SK-N-SH (cell line): ENCODE measurements at regions not wholly inside any gene's neighbourhood (a gene's known extent, or its start where the extent isn't known, plus 50 kb on each side); places are given as distances from the start of the nearest gene placed in this dataset.

Experiments
- CTCF ChIA-PET: fragments of 300-600, 350-600 bp; formaldehyde crosslinking; extraction: SDS; loops from one replicate; lab custom pipeline; 2021; lab: Yijun Ruan, JAX
- POLR2A ChIA-PET: fragments of 350-600 bp; sonication (Branson Sonifier 250); formaldehyde crosslinking; extraction: SDS; loops from one replicate; lab custom pipeline; 2020; ENCODE audit warnings: antibody characterized with exemption, inconsistent platforms; lab: Yijun Ruan, JAX
- DNase-seq: peaks from one replicate; pipeline ENCODE4 v3.0.0; 2012
- H2AFZ ChIP-seq: fragments of 200-600 bp; sonication (generic); 2 replicates; pipeline ENCODE4 v1.8.1; 2016; ENCODE audit warnings: antibody characterized with exemption, mild to moderate bottlenecking, low read depth
- H3F3A ChIP-seq: fragments of 200-600 bp; sonication (generic); replicated peaks from 2 replicates; pipeline ENCODE3; 2016; ENCODE audit warnings: antibody characterized with exemption, mild to moderate bottlenecking; ENCODE audit not compliant: insufficient read depth
- H3K27ac ChIP-seq, 2 experiments: fragments of 200-500 bp in 1 of 2; fragments of 200-600 bp in 1 of 2; sonication (Bioruptor generic) in 1 of 2; sonication (generic), shearing (Covaris generic) in 1 of 2; 2 replicates each; pipeline versions ENCODE4 v1.5.1 to v1.6.1; 2014 to 2016; ENCODE audit warnings: low read depth in 2 of 2, inconsistent platforms in 1 of 2, low read length in 1 of 2, mild to moderate bottlenecking in 1 of 2, mixed read lengths in 1 of 2
- H3K27me3 ChIP-seq: fragments of 200-600 bp; sonication (generic), shearing (Covaris generic); 2 replicates; pipeline ENCODE4 v1.6.1; 2016; ENCODE audit warnings: mixed run types; ENCODE audit not compliant: insufficient read depth
- H3K36me3 ChIP-seq, 2 experiments: fragments of 200-500 bp in 1 of 2; fragments of 200-600 bp in 1 of 2; sonication (Bioruptor generic) in 1 of 2; sonication (generic) in 1 of 2; replicated peaks in 1 of 2; 2 replicates each; pipeline versions ENCODE3 to v1.5.1; 2014 to 2016; ENCODE audit warnings: low read length in 1 of 2, mild to moderate bottlenecking in 1 of 2; ENCODE audit not compliant: insufficient read depth in 2 of 2, control insufficient read depth in 1 of 2
- H3K4me1 ChIP-seq, 2 experiments: fragments of 200-500 bp in 1 of 2; fragments of 200-600 bp in 1 of 2; sonication (Bioruptor generic) in 1 of 2; sonication (generic), shearing (Covaris generic) in 1 of 2; 2 replicates each; pipeline versions ENCODE4 v1.5.1 to v1.6.1; 2014 to 2016; ENCODE audit warnings: low read depth in 1 of 2, low read length in 1 of 2, mixed run types in 1 of 2; ENCODE audit not compliant: insufficient read depth in 2 of 2, control insufficient read depth in 1 of 2
- H3K4me2 ChIP-seq: fragments of 200-600 bp; sonication (generic), shearing (Covaris generic); 2 replicates; pipeline ENCODE4 v1.6.1; 2017; ENCODE audit warnings: mixed run types
- H3K4me3 ChIP-seq, 2 experiments: fragments of 200-500 bp in 1 of 2; fragments of 200-600 bp in 1 of 2; sonication (Bioruptor generic) in 1 of 2; sonication (generic), shearing (Covaris generic) in 1 of 2; 2 replicates each; pipeline versions ENCODE4 v1.5.1 to v1.8.1; 2014 to 2016; ENCODE audit warnings: low read depth in 2 of 2, inconsistent platforms in 1 of 2, low read length in 1 of 2, mild to moderate bottlenecking in 1 of 2, mixed read lengths in 1 of 2, moderate library complexity in 1 of 2
- H3K79me2 ChIP-seq: fragments of 200-600 bp; sonication (generic); 2 replicates; pipeline ENCODE4 v1.8.1; 2017; ENCODE audit warnings: mild to moderate bottlenecking; ENCODE audit not compliant: insufficient read depth
- H3K9ac ChIP-seq: fragments of 200-600 bp; sonication (generic); 2 replicates; pipeline ENCODE4 v1.6.1; 2017; ENCODE audit warnings: mixed run types
- H3K9me2 ChIP-seq: fragments of 200-600 bp; sonication (generic); 2 replicates; pipeline ENCODE4 v1.6.1; 2017; ENCODE audit warnings: mixed run types
- H3K9me3 ChIP-seq: fragments of 200-600 bp; sonication (generic); 2 replicates; pipeline ENCODE4 v1.6.1; 2017; ENCODE audit warnings: mixed run types, mild to moderate bottlenecking, moderate library complexity
- H4K20me1 ChIP-seq: fragments of 200-600 bp; sonication (generic); 2 replicates; pipeline ENCODE4 v1.6.1; 2017; ENCODE audit warnings: mild to moderate bottlenecking, mixed run types; ENCODE audit not compliant: insufficient read depth
- CHD2 ChIP-seq: fragments of 150-350 bp; IDR thresholded peaks from 2 replicates; pipeline ENCODE4 v1.6.1; 2018; ENCODE audit warnings: low read length; ENCODE audit not compliant: partially characterized antibody
- CTCF ChIP-seq: fragments of 200-600 bp; sonication (generic); IDR thresholded peaks from 2 replicates; pipeline ENCODE4 v1.6.1; 2017; ENCODE audit warnings: antibody characterized with exemption, mild to moderate bottlenecking, moderate library complexity
- FOXJ3 ChIP-seq: sonication (generic); formaldehyde crosslinking; IDR thresholded peaks from 2 replicates; pipeline ENCODE4 v1.5.1; 2020; ENCODE audit warnings: mild to moderate bottlenecking, missing genetic modification reagents
- FOXM1 ChIP-seq: IDR thresholded peaks from 2 replicates; pipeline ENCODE4 v1.4.0; 2012; ENCODE audit warnings: low read depth, mild to moderate bottlenecking
- MAX ChIP-seq: IDR thresholded peaks from 2 replicates; pipeline ENCODE4 v1.4.0; 2012; ENCODE audit warnings: low read depth
- MEF2A ChIP-seq: IDR thresholded peaks from 2 replicates; pipeline ENCODE4 v1.4.0; 2012; ENCODE audit warnings: low read depth, borderline replicate concordance
- POLR2AphosphoS5 ChIP-seq: IDR thresholded peaks from 2 replicates; pipeline ENCODE4 v1.6.1; 2012; ENCODE audit warnings: low read depth, low read length
- TAF1 ChIP-seq: IDR thresholded peaks from 2 replicates; pipeline ENCODE4 v1.6.1; 2012; ENCODE audit warnings: low read depth, mild to moderate bottlenecking, low read length, moderate library complexity, borderline replicate concordance
- TCF12 ChIP-seq: IDR thresholded peaks from 2 replicates; pipeline ENCODE4 v1.4.0; 2012
- TEAD4 ChIP-seq: IDR thresholded peaks from 2 replicates; pipeline ENCODE4 v1.4.0; 2012; ENCODE audit warnings: mild to moderate bottlenecking, borderline replicate concordance; ENCODE audit not compliant: insufficient read depth
- USF1 ChIP-seq: IDR thresholded peaks from 2 replicates; pipeline ENCODE4 v1.4.0; 2012; ENCODE audit warnings: low read depth, borderline replicate concordance
- YY1 ChIP-seq: IDR thresholded peaks from 2 replicates; pipeline ENCODE4 v1.4.0; 2012; ENCODE audit warnings: low read depth, mild to moderate bottlenecking
- WGBS: methylation state at CpG from one replicate; pipeline ENCODE4 v1.1.6; 2017; ENCODE audit warnings: low lambda C conversion rate; 5-methylcytosine and 5-hydroxymethylcytosine counted together
- TF ChIP-seq, protein P1 (sequence below): IDR thresholded peaks from 2 replicates; pipeline ENCODE4 v1.4.0; 2012; ENCODE audit warnings: low read depth, borderline replicate concordance

DNA sequence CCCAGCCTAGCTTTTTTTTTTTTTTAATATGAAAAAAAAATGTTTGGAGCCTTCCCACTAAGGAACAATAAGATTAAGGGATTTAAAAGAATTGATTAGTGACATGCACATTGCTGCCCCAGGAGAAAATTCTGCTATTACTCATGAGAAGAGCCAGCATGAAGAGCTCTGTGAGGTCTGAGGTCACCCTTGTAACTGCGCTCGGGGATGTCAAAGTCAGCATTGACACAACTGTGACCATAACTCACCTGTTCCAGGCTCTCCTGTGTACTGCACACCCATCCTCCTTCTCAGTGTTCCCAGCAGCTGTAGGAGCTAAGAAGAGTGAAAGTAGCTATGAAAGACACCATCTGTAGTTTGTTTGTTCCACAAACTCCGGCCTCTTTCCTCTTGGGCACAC, 109.8 kb upstream of the FGF3 start:
- Histone ChIP-seq H4K20me1 (no peaks in the 10 kb centered on the region), H3K27me3 (peaks cover 11% of the 10 kb centered on the region; the same call in 1 of the 2 replicates), H3K4me3 (no peak overlapping the region), H2AFZ (no peak overlapping the region), H3K79me2 (no peaks in the 10 kb centered on the region), H3K4me1 (peaks cover 0 to 27% of the 10 kb centered on the region in 2 experiments; a peak in 1 of 4 replicates), H3K36me3 (no peaks in the 10 kb centered on the region), H3K9me2 (no peaks in the 10 kb centered on the region), H3K9ac (no peak overlapping the region), H3K4me2 (no peak overlapping the region), H3K9me3 (no peaks in the 10 kb centered on the region), H3F3A (no peaks in the 10 kb centered on the region), H3K27ac (no peak overlapping the region)
- no peak for DNase-seq
- TF ChIP-seq USF1 (no peak), FOXM1 (no peak), YY1 (no peak), POLR2AphosphoS5 (no peak), MEF2A (no peak), TCF12 (no peak), FOXJ3 (CRISPR knock-in tag) (no peak), MAX (no peak), CTCF (no peak), TAF1 (no peak), TEAD4 (no peak), CHD2 (no peak)
- TF ChIP-seq, protein P1, sequence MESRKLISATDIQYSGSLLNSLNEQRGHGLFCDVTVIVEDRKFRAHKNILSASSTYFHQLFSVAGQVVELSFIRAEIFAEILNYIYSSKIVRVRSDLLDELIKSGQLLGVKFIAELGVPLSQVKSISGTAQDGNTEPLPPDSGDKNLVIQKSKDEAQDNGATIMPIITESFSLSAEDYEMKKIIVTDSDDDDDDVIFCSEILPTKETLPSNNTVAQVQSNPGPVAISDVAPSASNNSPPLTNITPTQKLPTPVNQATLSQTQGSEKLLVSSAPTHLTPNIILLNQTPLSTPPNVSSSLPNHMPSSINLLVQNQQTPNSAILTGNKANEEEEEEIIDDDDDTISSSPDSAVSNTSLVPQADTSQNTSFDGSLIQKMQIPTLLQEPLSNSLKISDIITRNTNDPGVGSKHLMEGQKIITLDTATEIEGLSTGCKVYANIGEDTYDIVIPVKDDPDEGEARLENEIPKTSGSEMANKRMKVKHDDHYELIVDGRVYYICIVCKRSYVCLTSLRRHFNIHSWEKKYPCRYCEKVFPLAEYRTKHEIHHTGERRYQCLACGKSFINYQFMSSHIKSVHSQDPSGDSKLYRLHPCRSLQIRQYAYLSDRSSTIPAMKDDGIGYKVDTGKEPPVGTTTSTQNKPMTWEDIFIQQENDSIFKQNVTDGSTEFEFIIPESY, result no peak
- CTCF ChIA-PET, result interaction anchor here (1.0 to 7.8 kb wide), 4 partner anchors 10 to 267 kb away, joined by 5 to 44 read pairs (median 12); no protein-coding TSS in a partner anchor
- POLR2A ChIA-PET, result interaction anchor here (0.6 kb wide), 1 partner anchor 116 kb away, joined by 3 read pairs; no protein-coding TSS in a partner anchor
- 49% methylated on average over 3 of the region's 3 CpGs for WGBS
